ENCODE measurements at regions not wholly inside any gene's neighbourhood (a gene's known extent, or its start where the extent isn't known, plus 50 kb on each side); places are given as distances from the start of the nearest gene placed in this dataset.

DNA sequence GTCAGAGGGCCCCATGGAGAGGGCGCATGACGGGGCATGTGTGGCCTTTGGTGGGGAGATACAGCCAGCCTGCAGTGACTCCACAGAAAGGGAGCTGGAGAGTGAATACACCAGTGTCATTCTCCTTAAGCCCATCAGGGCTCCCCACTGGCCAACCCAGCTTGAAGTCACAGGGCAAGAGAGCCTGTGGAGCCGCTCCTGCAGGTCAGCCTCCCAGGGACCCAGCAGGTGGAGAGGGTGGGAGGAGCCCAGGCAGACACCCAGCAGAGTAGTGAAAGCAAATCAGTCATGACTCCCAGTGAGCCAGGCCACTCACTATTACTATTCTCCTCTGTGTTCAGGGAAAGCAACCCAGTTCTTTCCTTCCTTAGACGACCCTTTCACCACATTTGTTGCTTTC is 110.0 kb upstream of the CPM start:
- no peak overlapping the region for H4K91ac ChIP-seq (ENCODE audit: insufficient read length, low read depth, low read length)
- no peak overlapping the region for H3K18ac ChIP-seq (ENCODE audit: insufficient read length, low read depth, low read length)
- H3K56ac ChIP-seq (ENCODE audit: insufficient read length, low read depth, low read length), result no peak overlapping the region
- no peak overlapping the region for H4K8ac ChIP-seq (replicated peaks; ENCODE audit: insufficient read length, low read depth, low read length)
- no peak overlapping the region for H3K9ac ChIP-seq (ENCODE audit: extremely low read depth, insufficient read length, low read length)
- TF ChIP-seq, protein P1, sequence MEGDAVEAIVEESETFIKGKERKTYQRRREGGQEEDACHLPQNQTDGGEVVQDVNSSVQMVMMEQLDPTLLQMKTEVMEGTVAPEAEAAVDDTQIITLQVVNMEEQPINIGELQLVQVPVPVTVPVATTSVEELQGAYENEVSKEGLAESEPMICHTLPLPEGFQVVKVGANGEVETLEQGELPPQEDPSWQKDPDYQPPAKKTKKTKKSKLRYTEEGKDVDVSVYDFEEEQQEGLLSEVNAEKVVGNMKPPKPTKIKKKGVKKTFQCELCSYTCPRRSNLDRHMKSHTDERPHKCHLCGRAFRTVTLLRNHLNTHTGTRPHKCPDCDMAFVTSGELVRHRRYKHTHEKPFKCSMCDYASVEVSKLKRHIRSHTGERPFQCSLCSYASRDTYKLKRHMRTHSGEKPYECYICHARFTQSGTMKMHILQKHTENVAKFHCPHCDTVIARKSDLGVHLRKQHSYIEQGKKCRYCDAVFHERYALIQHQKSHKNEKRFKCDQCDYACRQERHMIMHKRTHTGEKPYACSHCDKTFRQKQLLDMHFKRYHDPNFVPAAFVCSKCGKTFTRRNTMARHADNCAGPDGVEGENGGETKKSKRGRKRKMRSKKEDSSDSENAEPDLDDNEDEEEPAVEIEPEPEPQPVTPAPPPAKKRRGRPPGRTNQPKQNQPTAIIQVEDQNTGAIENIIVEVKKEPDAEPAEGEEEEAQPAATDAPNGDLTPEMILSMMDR (conservative IDR thresholded peaks at IDR 0.05), result no peak
- no peaks in the 10 kb centered on the region for H3K27me3 Mint-ChIP-seq (ENCODE audit: low read depth)
- H2BK15ac ChIP-seq (ENCODE audit: low read depth, low read length), result no peak overlapping the region
- H3K23me2 ChIP-seq (ENCODE audit: insufficient read length, low read depth, low read length, poor library complexity, severe bottlenecking), result no peaks in the 10 kb centered on the region
- H2BK20ac ChIP-seq (ENCODE audit: low read depth, low read length, poor library complexity, severe bottlenecking), result no peak overlapping the region
- no peaks in the 10 kb centered on the region for H3K27me3 ChIP-seq (ENCODE audit: insufficient read depth, low read length)
- DNase-seq, result peak; percentile 36
- no peaks in the 10 kb centered on the region for H3K9me3 Mint-ChIP-seq
- no peak overlapping the region for H2AK5ac ChIP-seq (ENCODE audit: insufficient read length, low read length)
- H3K36me3 Mint-ChIP-seq (ENCODE audit: insufficient read depth in 1 of 3, low read depth in 3 of 3), result no peaks in the 10 kb centered on the region
- no peak overlapping the region for H3K4ac ChIP-seq (ENCODE audit: low read depth, low read length)
- no peaks in the 10 kb centered on the region for H4K20me1 ChIP-seq (ENCODE audit: control insufficient read depth, insufficient read depth, insufficient read length)
- peaks cover 2% of the 10 kb centered on the region; the same call in 1 of the 2 replicates for H3K4me1 ChIP-seq (ENCODE audit: insufficient read depth, low read length)
- no peak overlapping the region for H3K4me2 ChIP-seq (ENCODE audit: insufficient read depth, insufficient read length, low read length)
- peaks cover 22 to 29% of the 10 kb centered on the region in 2 experiments for H3K4me1 Mint-ChIP-seq
- H4K5ac ChIP-seq (ENCODE audit: insufficient read length, low read depth, low read length), result no peak overlapping the region
- no peak overlapping the region for H3K4me3 Mint-ChIP-seq
- H3K27ac Mint-ChIP-seq, result peak overlapping the region in 2 of 3 experiments; percentile 32 to 58; a peak in 2 of 7 replicates
- no peaks in the 10 kb centered on the region for H3K9me3 ChIP-seq (ENCODE audit: control insufficient read depth, low read depth, low read length)
- no peak overlapping the region for H2AFZ ChIP-seq (ENCODE audit: low read length)
- no peaks in the 10 kb centered on the region for H3K79me1 ChIP-seq (ENCODE audit: insufficient read depth, low read depth, low read length, poor library complexity, severe bottlenecking)
- H2BK12ac ChIP-seq (ENCODE audit: insufficient read length, low read depth, low read length), result no peak overlapping the region
- no peak overlapping the region for H3K14ac ChIP-seq (ENCODE audit: insufficient read depth, low read length)
- no peak overlapping the region for H3K23ac ChIP-seq (ENCODE audit: insufficient read length, low read depth, low read length)
- H3K79me2 ChIP-seq (ENCODE audit: insufficient read depth, low read length), result no peaks in the 10 kb centered on the region
- no peak overlapping the region for H2BK120ac ChIP-seq (ENCODE audit: low read depth, low read length, poor library complexity, severe bottlenecking)
- no peak overlapping the region for H3T11ph ChIP-seq (ENCODE audit: low read length)
- WGBS (ENCODE audit: extremely low coverage, insufficient read length, low lambda C conversion rate), result no CpG with 5 or more reads among the region's 4 CpGs
- H2BK5ac ChIP-seq (ENCODE audit: insufficient read length, low read length), result no peak overlapping the region
- no peak overlapping the region for H3K27ac ChIP-seq (ENCODE audit: insufficient read length, low read depth, low read length)
